Pancreas (tissue), 10 donors: ENCODE measurements at regions not wholly inside any gene's neighbourhood (a gene's known extent, or its start where the extent isn't known, plus 50 kb on each side); places are given as distances from the start of the nearest gene placed in this dataset.

Experiments used
- ATAC-seq, 4 donors: fragments of 200-7000 bp; cut with Tn5 transposase; one replicate each; pipeline versions ENCODE4 v1.8.0 to v1.9.1; 2020; ENCODE audit warnings: mild to moderate bottlenecking in 4 of 4, moderate library complexity in 4 of 4
- DNase-seq, 6 donors: peaks; one replicate each; pipeline ENCODE4 v3.0.0-alpha.2; 2020
- FAIRE-seq: peaks from 2 replicates; lab custom pipeline; 2012; peaks lifted over from hg19 to GRCh38; lab: Jason Lieb, UNC
- H3K27ac ChIP-seq, 4 donors: fragments of 200-600 bp; sonication (generic); 1 replicate in 3 of 4; 2 replicates in 1 of 4; pipeline versions ENCODE4 v1.5.0 to v1.8.0; 2020
- H3K27me3 ChIP-seq, 4 donors: fragments of 200-600 bp; one replicate each; pipeline ENCODE4 v1.8.0; 2021
- H3K36me3 ChIP-seq, 3 donors: fragments of 200-600 bp; sonication (generic) in 1 of 3; one replicate each; pipeline versions ENCODE4 v1.5.0 to v1.8.0; 2020 to 2021
- H3K4me1 ChIP-seq, 3 donors: fragments of 200-600 bp; one replicate each; pipeline ENCODE4 v1.8.0; 2021
- H3K4me3 ChIP-seq, 4 donors: fragments of 200-600 bp; sonication (generic) in 2 of 4; one replicate each; pipeline versions ENCODE4 v1.5.0 to v1.8.0; 2020 to 2021
- H3K9me3 ChIP-seq, 4 donors: fragments of 200-600 bp; one replicate each; pipeline ENCODE4 v1.8.0; 2021
- WGBS, 2 donors: extraction: QIAGEN DNeasy Blood & Tissue Kit; methylation state at CpG; one replicate each; pipeline ENCODE4 v1.1.7; 2013; 5-methylcytosine and 5-hydroxymethylcytosine counted together
- intact Hi-C, 3 donors: fragments of 100-400 bp; cut with DNase I; formaldehyde crosslinking; loops; one replicate each; pipeline versions ENCODE4 v1.11.1 to v1.14.2; 2022
- TF ChIP-seq, protein P1 (sequence below), 4 donors: fragments of 200-600 bp; sonication (generic) in 3 of 4; IDR thresholded peaks; one replicate each; pipeline versions ENCODE4 v1.5.0 to v1.8.0; 2021; ENCODE audit warnings: antibody characterized with exemption in 4 of 4
- donor health status: healthy with polysubstance abuse.
- donor health status: DM: no; HTN: no; CAD: no; lungs with moderate emphysema.
- donor health status: DM: no; HTN: no; CAD: no.
- donor health status: control.
- donor health status: control.
- donor health status: Bipolar disorder and iron deficiency.
- donor health status: DM: yes; HTN: yes; CAD: no.
- donor health status: DM: no; HTN: no; CAD: no.
- donor health status: DM: no; HTN: no; CAD: no.
- donor health status: DM: yes; HTN: yes; CAD: no.

DNA sequence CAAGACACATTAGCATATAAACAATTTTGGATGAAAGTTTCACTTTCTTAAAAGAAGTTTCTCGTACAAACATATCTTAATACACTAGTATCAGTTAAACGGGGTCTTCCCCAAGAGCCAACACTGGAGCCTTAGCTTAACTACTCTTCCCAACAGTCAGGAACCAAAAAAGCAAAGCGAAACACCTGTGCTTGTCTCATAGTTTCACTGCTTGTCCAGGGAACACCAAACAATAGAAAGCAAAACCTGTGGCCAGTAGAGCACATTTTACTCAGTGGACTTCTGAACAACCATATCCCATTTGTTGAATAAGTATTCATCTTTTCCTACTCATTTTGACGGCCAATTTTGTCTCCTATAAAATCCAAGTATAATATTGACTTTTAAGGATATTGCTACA, 391.4 kb downstream of the ELAVL2 start:
- TF ChIP-seq, protein P1, sequence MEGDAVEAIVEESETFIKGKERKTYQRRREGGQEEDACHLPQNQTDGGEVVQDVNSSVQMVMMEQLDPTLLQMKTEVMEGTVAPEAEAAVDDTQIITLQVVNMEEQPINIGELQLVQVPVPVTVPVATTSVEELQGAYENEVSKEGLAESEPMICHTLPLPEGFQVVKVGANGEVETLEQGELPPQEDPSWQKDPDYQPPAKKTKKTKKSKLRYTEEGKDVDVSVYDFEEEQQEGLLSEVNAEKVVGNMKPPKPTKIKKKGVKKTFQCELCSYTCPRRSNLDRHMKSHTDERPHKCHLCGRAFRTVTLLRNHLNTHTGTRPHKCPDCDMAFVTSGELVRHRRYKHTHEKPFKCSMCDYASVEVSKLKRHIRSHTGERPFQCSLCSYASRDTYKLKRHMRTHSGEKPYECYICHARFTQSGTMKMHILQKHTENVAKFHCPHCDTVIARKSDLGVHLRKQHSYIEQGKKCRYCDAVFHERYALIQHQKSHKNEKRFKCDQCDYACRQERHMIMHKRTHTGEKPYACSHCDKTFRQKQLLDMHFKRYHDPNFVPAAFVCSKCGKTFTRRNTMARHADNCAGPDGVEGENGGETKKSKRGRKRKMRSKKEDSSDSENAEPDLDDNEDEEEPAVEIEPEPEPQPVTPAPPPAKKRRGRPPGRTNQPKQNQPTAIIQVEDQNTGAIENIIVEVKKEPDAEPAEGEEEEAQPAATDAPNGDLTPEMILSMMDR (IDR thresholded peaks at IDR 0.05) = no peak
- intact Hi-C loops = no loop called here
- H3K4me1 ChIP-seq = no peaks in the 10 kb centered on the region
- no peak overlapping the region for H3K27ac ChIP-seq
- H3K9me3 ChIP-seq = no peaks in the 10 kb centered on the region
- H3K27me3 ChIP-seq = no peaks in the 10 kb centered on the region
- WGBS, 2 donors = 50 to 64% methylated on average over 4 of the region's 4 CpGs
- H3K4me3 ChIP-seq = no peak overlapping the region
- DNase-seq (no peak), ATAC-seq (no peak), FAIRE-seq (no peak)
- H3K36me3 ChIP-seq = no peaks in the 10 kb centered on the region

DNA sequence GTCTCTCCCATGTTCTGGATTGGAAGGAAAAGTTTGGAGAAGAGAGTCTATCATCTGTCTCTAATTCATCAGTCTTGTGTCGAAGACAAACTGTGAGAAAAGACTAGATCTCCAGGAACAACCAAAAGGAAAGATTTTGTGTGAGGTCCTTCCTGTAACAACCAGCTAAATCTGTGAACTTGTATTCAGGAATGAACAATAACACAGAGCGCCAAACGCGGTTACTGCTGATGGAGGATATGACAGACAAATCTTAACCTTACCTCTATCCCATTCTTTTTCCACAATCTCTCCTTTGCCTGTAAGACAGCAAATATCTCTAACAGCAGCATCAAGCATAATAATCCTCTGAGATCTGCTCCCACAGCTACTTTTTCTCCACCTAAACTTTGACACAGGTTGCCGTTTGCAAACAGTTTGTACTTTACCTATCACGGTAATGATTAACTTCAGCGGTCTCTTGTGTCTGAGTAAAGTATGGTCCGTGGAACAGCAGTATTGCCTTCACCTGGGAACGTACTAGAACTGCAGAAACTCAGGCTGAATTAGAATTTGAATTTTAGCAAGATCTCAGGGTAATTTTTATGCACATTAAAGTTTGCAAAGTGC, 387.6 kb downstream of the ELAVL2 start:
- no peak for FAIRE-seq
- no peak for DNase-seq
- ATAC-seq = no peak

DNA sequence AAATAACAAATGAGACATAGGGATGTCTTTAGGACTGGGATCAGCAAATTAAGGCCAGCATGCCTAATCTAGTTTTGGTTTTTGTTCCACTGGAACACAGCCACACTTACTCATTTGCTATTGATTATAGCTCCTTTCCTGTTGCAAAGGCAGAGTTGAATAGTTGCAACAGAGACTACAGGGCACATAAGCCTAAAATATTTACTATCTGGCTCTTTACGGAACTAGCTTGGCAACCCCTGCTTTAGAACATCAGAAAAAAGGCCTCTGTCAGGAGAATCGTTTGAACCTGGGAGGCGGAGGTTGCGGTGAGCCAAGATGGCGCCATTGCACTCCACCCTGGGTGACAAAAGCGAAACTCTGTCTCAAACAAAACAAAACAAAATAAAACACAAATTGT, 384.8 kb downstream of the ELAVL2 start:
- intact Hi-C loops = no loop called here
- H3K9me3 ChIP-seq = no peaks in the 10 kb centered on the region
- no peaks in the 10 kb centered on the region for H3K36me3 ChIP-seq
- H3K27ac ChIP-seq = no peak overlapping the region
- no peak overlapping the region for H3K4me3 ChIP-seq
- no peaks in the 10 kb centered on the region for H3K4me1 ChIP-seq
- DNase-seq (no peak), FAIRE-seq (no peak), ATAC-seq (no peak)
- 64 to 78% methylated on average over 6 of the region's 6 CpGs for WGBS, 2 donors
- no peaks in the 10 kb centered on the region for H3K27me3 ChIP-seq
- TF ChIP-seq, protein P1 (IDR thresholded peaks at IDR 0.05) = no peak

More for the DNA sequence above, 387.6 kb downstream of the ELAVL2 start:
- TF ChIP-seq, protein P1 (IDR thresholded peaks at IDR 0.05) = no peak
- no peak overlapping the region for H3K27ac ChIP-seq
- H3K36me3 ChIP-seq = no peaks in the 10 kb centered on the region
- no peaks in the 10 kb centered on the region for H3K9me3 ChIP-seq
- H3K4me3 ChIP-seq = no peak overlapping the region
- H3K4me1 ChIP-seq = no peaks in the 10 kb centered on the region
- H3K27me3 ChIP-seq = no peaks in the 10 kb centered on the region
- intact Hi-C loops = no loop called here
- 33 to 34% methylated on average over 9 of the region's 9 CpGs for WGBS, 2 donors

DNA sequence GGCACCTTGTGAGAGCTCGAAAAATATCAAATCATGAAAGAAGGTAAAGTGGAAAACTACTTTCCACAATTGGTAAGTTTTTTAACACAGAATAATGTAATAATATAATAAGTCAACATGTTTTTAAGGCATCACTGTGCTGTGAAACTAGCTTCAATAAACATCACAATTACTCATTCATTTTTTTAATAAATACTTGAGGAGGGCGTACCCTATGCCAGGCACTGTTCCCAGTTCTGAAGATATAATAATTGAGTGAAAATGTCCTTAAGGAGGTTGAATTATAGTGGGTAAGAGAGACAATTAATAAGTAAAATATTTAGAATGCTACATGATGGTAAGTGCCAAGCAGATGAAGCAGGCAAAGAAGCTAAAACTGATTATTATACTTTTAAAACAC, 381.4 kb downstream of the ELAVL2 start:
- TF ChIP-seq, protein P1 (IDR thresholded peaks at IDR 0.05) = no peak
- Histone ChIP-seq H3K4me3 (no peak overlapping the region), H3K4me1 (no peaks in the 10 kb centered on the region), H3K27me3 (no peaks in the 10 kb centered on the region), H3K9me3 (no peaks in the 10 kb centered on the region), H3K36me3 (no peaks in the 10 kb centered on the region), H3K27ac (no peak overlapping the region)
- intact Hi-C loops = no loop called here
- ATAC-seq = no peak
- no peak for DNase-seq
- 27 to 32% methylated on average over 2 of the region's 2 CpGs for WGBS, 2 donors
- FAIRE-seq = no peak

DNA sequence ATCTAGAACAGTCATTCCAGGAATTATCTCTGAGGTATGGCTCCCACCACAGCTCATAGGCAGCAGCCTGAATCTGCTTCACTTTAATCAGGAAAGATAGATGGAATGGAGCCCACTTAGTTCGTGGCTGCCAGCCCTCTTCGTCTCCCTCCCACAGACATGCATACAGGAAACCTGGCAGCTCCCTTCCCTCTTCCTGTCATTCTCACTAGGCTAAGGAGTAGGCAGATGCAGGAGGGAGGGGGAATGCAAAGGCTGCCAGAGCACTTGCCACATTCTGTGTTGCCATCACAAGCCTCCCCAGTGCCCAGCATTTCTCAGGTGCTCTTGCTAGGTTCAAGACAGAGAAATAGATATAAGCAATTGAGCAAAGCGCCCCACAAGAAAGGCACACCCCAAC, 378.9 kb downstream of the ELAVL2 start:
- 21 to 37% methylated on average over 3 of the region's 3 CpGs for WGBS, 2 donors
- no peak for FAIRE-seq
- no peaks in the 10 kb centered on the region for H3K9me3 ChIP-seq
- intact Hi-C loops = no loop called here
- TF ChIP-seq, protein P1 (IDR thresholded peaks at IDR 0.05) = no peak
- ATAC-seq = no peak
- H3K27ac ChIP-seq = no peak overlapping the region
- no peak for DNase-seq
- H3K36me3 ChIP-seq = no peaks in the 10 kb centered on the region
- no peaks in the 10 kb centered on the region for H3K4me1 ChIP-seq
- H3K27me3 ChIP-seq = no peaks in the 10 kb centered on the region
- no peak overlapping the region for H3K4me3 ChIP-seq
